HL-60 (cell line): ENCODE measurements at regions not wholly inside any gene's neighbourhood (a gene's known extent, or its start where the extent isn't known, plus 50 kb on each side); places are given as distances from the start of the nearest gene placed in this dataset.

ENCODE experiments used
- DNase-seq, 2 experiments: peaks; one replicate each; pipeline ENCODE4 v3.0.0-alpha.2; 2010 to 2020; ENCODE audit warnings: low read depth in 1 of 2, low spot score in 1 of 2
- H3K27ac ChIP-seq: fragments of 250-450 bp; sonication (Bioruptor Pico); replicated peaks from 2 replicates; pipeline ENCODE4 v1.5.1; 2020; ENCODE audit warnings: mild to moderate bottlenecking, moderate library complexity
- H3K27me3 ChIP-seq: fragments of 250-450 bp; sonication (Bioruptor Pico); 2 replicates; pipeline ENCODE4 v1.5.1; 2021; ENCODE audit warnings: mild to moderate bottlenecking, moderate library complexity; ENCODE audit not compliant: insufficient read depth, poor library complexity, severe bottlenecking
- H3K4me3 ChIP-seq: replicated peaks from 2 replicates; pipeline ENCODE4 v1.5.1; 2011; ENCODE audit warnings: mild to moderate bottlenecking, control low read depth, low read length; ENCODE audit not compliant: insufficient read depth
- GABPA ChIP-seq: IDR thresholded peaks from 2 replicates; pipeline ENCODE4 v1.6.1; 2012; ENCODE audit warnings: low read depth
- POLR2AphosphoS5 ChIP-seq: IDR thresholded peaks from 2 replicates; pipeline ENCODE4 v1.6.1; 2012; ENCODE audit warnings: low read depth
- SPI1 ChIP-seq: IDR thresholded peaks from 2 replicates; pipeline ENCODE4 v1.6.1; 2012; ENCODE audit warnings: low read depth, mild to moderate bottlenecking, borderline replicate concordance
- TF ChIP-seq, protein P1 (sequence below): IDR thresholded peaks from one replicate; pipeline ENCODE4 v1.5.1; 2011; ENCODE audit warnings: low read length, control low read depth, inconsistent platforms; ENCODE audit not compliant: insufficient read depth
- TF ChIP-seq, protein P2 (sequence below): IDR thresholded peaks from 2 replicates; pipeline ENCODE4 v1.6.1; 2012; ENCODE audit warnings: low read depth; ENCODE audit not compliant: insufficient replicate concordance

DNA sequence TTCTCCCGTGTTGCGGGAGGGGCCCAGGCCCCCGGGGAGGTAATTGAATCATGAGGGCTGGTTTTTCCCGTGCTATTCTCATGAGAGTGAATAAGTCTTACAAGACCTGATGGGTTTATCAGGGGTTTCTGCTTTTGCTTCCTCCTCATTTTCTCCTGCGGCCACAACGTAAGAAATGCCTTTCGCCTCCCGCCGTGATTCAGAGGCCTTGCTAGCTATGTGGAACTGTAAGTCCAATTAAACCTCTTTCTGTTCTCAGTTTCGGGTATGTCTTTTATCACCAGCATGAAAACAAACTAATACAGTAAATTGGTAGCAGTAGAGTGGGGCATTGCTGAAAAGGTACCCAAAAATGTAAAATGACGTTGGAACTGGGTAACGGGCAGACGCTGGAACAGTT, 1035.1 kb downstream of the DTWD2 start:
- Histone ChIP-seq H3K27ac (no peak overlapping the region), H3K27me3 (no peaks in the 10 kb centered on the region), H3K4me3 (no peak overlapping the region)
- no peak for DNase-seq
- TF ChIP-seq, protein P1, sequence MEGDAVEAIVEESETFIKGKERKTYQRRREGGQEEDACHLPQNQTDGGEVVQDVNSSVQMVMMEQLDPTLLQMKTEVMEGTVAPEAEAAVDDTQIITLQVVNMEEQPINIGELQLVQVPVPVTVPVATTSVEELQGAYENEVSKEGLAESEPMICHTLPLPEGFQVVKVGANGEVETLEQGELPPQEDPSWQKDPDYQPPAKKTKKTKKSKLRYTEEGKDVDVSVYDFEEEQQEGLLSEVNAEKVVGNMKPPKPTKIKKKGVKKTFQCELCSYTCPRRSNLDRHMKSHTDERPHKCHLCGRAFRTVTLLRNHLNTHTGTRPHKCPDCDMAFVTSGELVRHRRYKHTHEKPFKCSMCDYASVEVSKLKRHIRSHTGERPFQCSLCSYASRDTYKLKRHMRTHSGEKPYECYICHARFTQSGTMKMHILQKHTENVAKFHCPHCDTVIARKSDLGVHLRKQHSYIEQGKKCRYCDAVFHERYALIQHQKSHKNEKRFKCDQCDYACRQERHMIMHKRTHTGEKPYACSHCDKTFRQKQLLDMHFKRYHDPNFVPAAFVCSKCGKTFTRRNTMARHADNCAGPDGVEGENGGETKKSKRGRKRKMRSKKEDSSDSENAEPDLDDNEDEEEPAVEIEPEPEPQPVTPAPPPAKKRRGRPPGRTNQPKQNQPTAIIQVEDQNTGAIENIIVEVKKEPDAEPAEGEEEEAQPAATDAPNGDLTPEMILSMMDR = no peak
- no peak for TF ChIP-seq SPI1

DNA sequence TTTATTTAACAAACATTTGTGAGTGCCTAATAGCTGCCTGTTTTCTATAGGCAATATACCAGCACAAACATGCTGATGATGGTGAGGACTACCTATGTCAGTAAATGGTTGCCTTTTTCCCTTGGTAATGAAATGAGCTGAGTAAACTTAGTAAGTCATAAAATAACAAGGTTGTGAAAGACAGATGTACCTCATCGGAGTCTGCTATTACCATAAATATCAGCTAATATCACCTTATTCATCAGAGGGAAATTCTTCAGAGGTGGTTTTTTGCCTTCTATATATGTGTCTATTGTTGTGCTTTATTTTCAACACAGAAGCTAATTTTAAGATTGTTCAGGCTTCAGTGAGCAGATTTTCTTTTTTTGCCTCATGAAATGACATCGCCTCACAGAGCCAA, 1040.5 kb downstream of the DTWD2 start:
- no peak overlapping the region for H3K27ac ChIP-seq
- no peak overlapping the region for H3K4me3 ChIP-seq
- TF ChIP-seq, protein P2, sequence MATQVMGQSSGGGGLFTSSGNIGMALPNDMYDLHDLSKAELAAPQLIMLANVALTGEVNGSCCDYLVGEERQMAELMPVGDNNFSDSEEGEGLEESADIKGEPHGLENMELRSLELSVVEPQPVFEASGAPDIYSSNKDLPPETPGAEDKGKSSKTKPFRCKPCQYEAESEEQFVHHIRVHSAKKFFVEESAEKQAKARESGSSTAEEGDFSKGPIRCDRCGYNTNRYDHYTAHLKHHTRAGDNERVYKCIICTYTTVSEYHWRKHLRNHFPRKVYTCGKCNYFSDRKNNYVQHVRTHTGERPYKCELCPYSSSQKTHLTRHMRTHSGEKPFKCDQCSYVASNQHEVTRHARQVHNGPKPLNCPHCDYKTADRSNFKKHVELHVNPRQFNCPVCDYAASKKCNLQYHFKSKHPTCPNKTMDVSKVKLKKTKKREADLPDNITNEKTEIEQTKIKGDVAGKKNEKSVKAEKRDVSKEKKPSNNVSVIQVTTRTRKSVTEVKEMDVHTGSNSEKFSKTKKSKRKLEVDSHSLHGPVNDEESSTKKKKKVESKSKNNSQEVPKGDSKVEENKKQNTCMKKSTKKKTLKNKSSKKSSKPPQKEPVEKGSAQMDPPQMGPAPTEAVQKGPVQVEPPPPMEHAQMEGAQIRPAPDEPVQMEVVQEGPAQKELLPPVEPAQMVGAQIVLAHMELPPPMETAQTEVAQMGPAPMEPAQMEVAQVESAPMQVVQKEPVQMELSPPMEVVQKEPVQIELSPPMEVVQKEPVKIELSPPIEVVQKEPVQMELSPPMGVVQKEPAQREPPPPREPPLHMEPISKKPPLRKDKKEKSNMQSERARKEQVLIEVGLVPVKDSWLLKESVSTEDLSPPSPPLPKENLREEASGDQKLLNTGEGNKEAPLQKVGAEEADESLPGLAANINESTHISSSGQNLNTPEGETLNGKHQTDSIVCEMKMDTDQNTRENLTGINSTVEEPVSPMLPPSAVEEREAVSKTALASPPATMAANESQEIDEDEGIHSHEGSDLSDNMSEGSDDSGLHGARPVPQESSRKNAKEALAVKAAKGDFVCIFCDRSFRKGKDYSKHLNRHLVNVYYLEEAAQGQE = no peak
- TF ChIP-seq POLR2AphosphoS5 (no peak), SPI1 (no peak), GABPA (no peak)
- TF ChIP-seq, protein P1 = no peak
- no peaks in the 10 kb centered on the region for H3K27me3 ChIP-seq
- DNase-seq = no peak

DNA sequence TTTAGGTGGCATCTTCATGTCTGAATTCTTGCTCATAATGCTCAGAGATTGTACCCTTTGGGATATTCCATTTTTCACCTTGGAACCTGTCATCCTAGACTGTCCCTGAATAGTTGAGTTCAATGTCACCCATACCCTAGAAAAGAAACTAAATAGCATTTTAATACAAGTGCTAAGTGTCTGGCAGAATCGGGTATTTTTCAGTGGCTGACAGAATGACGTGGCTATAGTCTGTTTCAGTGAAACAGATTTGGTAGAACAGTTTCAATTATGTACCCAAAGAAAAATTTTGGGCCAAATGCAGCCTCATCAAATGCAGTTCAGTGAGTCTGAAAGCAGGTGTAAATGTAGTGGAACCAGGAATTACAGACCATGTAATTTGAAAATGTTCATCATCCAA, 1041.2 kb downstream of the DTWD2 start:
- Histone ChIP-seq H3K27me3 (no peaks in the 10 kb centered on the region), H3K27ac (no peak overlapping the region), H3K4me3 (no peak overlapping the region)
- no peak for DNase-seq
- TF ChIP-seq GABPA = no peak
- TF ChIP-seq SPI1 = no peak
- TF ChIP-seq, protein P1 = no peak
- TF ChIP-seq, protein P2 = no peak
- TF ChIP-seq POLR2AphosphoS5 = no peak

DNA sequence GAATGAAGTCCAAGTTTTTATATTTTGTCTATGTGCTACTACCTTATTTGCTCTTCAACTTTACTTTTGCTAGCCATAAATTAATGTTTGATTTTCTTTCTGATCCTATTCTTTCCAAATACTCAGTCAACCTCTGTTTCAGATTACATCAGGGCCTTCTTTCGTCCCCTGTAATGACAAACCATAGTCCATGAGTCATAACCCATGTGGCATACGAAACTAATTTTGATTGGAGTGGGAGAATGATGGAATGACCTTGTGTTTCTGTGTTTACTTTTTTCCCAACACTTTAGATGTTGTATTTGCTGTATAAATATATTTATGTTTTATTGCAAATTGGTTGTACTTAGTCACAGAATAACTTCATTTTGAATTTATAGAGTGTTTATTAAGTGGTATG, 1043.1 kb downstream of the DTWD2 start:
- H3K27me3 ChIP-seq = no peaks in the 10 kb centered on the region
- H3K27ac ChIP-seq = no peak overlapping the region

More for the DNA sequence above, 1043.1 kb downstream of the DTWD2 start:
- TF ChIP-seq, protein P1 = no peak
- no peak for TF ChIP-seq SPI1
- no peak for TF ChIP-seq POLR2AphosphoS5
- TF ChIP-seq, protein P2 = no peak
- no peak for TF ChIP-seq GABPA
- H3K4me3 ChIP-seq = no peak overlapping the region
- DNase-seq = no peak
